Endodermal cell (in vitro differentiated cells): ENCODE measurements at regions not wholly inside any gene's neighbourhood (a gene's known extent, or its start where the extent isn't known, plus 50 kb on each side); places are given as distances from the start of the nearest gene placed in this dataset.

Experiments used
- DNase-seq: peaks from one replicate; pipeline ENCODE4 v3.0.0-alpha.2; 2017
- H3K27ac ChIP-seq: 2 replicates; pipeline ENCODE4 v1.5.1; 2013; ENCODE audit warnings: mild to moderate bottlenecking, low read depth, low read length, moderate library complexity
- H3K27me3 ChIP-seq: 2 replicates; pipeline ENCODE4 v1.6.1; 2013; ENCODE audit warnings: mild to moderate bottlenecking, low read length, moderate library complexity; ENCODE audit not compliant: insufficient read depth, control insufficient read depth, poor library complexity, severe bottlenecking
- H3K36me3 ChIP-seq: 2 replicates; pipeline ENCODE4 v1.7.0; 2013; ENCODE audit warnings: mild to moderate bottlenecking, low read length, moderate library complexity; ENCODE audit not compliant: control insufficient read depth, insufficient read depth
- H3K4me1 ChIP-seq: one replicate; pipeline ENCODE4 v1.7.0; 2013; ENCODE audit warnings: low read length; ENCODE audit not compliant: control insufficient read depth, insufficient read depth
- H3K4me3 ChIP-seq: 2 replicates; pipeline ENCODE4 v1.5.1; 2013; ENCODE audit warnings: mild to moderate bottlenecking, low read length, moderate library complexity
- H3K9ac ChIP-seq: 2 replicates; pipeline ENCODE4 v1.6.1; 2013; ENCODE audit warnings: mild to moderate bottlenecking, low read length, moderate library complexity; ENCODE audit not compliant: poor library complexity, severe bottlenecking; ENCODE audit errors: extremely low read depth
- H3K9me3 ChIP-seq: 2 replicates; pipeline ENCODE4 v1.6.1; 2013; ENCODE audit warnings: mild to moderate bottlenecking, low read length, moderate library complexity; ENCODE audit not compliant: control insufficient read depth
- H3K27ac Mint-ChIP-seq: 2 replicates; pipeline ENCODE4 v1.8.0; 2020; ENCODE audit warnings: mixed read lengths
- H3K27me3 Mint-ChIP-seq: 2 replicates; pipeline ENCODE4 v1.8.0; 2021; ENCODE audit warnings: mild to moderate bottlenecking, mixed read lengths; ENCODE audit not compliant: insufficient read depth
- H3K36me3 Mint-ChIP-seq: 2 replicates; pipeline ENCODE4 v1.8.0; 2020; ENCODE audit warnings: low read depth, mixed read lengths
- H3K4me1 Mint-ChIP-seq: 2 replicates; pipeline ENCODE4 v1.8.0; 2020; ENCODE audit warnings: mixed read lengths
- H3K4me3 Mint-ChIP-seq: 2 replicates; pipeline ENCODE4 v1.8.0; 2020; ENCODE audit warnings: mild to moderate bottlenecking, moderate library complexity, mixed read lengths
- H3K9me3 Mint-ChIP-seq: 2 replicates; pipeline ENCODE4 v1.8.0; 2020; ENCODE audit warnings: mild to moderate bottlenecking, mixed read lengths
- WGBS, 2 experiments: methylation state at CpG; one replicate each; pipeline versions ENCODE4 v1.1.5 to v1.1.7; 2013; ENCODE audit warnings: missing lambda C conversion rate in 2 of 2, mixed read lengths in 1 of 2; ENCODE audit not compliant: insufficient coverage in 1 of 2, insufficient read length in 1 of 2; 5-methylcytosine and 5-hydroxymethylcytosine counted together
- TF ChIP-seq, protein P1 (sequence below): fragments of 200-600 bp; sonication (generic); conservative IDR thresholded peaks from 2 replicates; pipeline ENCODE4 v1.5.0; 2021; ENCODE audit warnings: antibody characterized with exemption, mild to moderate bottlenecking

GRCh38 chr7:96402913-96403312, 81.0 kb upstream of the SLC25A13 start:
- Histone ChIP-seq H3K27ac (no peak overlapping the region), H3K9me3 (peaks cover 7% of the 10 kb centered on the region), H3K27me3 (no peaks in the 10 kb centered on the region), H3K4me3 (no peak overlapping the region), H3K9ac (no peak overlapping the region), H3K4me1 (no peaks in the 10 kb centered on the region), H3K36me3 (no peaks in the 10 kb centered on the region)
- H3K4me1 Mint-ChIP-seq: peaks cover 3% of the 10 kb centered on the region
- no peak overlapping the region for H3K27ac Mint-ChIP-seq
- TF ChIP-seq, protein P1, sequence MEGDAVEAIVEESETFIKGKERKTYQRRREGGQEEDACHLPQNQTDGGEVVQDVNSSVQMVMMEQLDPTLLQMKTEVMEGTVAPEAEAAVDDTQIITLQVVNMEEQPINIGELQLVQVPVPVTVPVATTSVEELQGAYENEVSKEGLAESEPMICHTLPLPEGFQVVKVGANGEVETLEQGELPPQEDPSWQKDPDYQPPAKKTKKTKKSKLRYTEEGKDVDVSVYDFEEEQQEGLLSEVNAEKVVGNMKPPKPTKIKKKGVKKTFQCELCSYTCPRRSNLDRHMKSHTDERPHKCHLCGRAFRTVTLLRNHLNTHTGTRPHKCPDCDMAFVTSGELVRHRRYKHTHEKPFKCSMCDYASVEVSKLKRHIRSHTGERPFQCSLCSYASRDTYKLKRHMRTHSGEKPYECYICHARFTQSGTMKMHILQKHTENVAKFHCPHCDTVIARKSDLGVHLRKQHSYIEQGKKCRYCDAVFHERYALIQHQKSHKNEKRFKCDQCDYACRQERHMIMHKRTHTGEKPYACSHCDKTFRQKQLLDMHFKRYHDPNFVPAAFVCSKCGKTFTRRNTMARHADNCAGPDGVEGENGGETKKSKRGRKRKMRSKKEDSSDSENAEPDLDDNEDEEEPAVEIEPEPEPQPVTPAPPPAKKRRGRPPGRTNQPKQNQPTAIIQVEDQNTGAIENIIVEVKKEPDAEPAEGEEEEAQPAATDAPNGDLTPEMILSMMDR: no peak
- no peaks in the 10 kb centered on the region for H3K27me3 Mint-ChIP-seq
- DNase-seq: no peak
- WGBS, 2 experiments: 95% methylated on average over 1 of the region's 1 CpG; no CpG with 5 or more reads in 1 of the 2 experiments
- no peak overlapping the region for H3K4me3 Mint-ChIP-seq
- H3K36me3 Mint-ChIP-seq: no peaks in the 10 kb centered on the region
- H3K9me3 Mint-ChIP-seq: no peaks in the 10 kb centered on the region

GRCh38 chr7:96401200-96401599, 79.3 kb upstream of the SLC25A13 start:
- Mint-ChIP-seq H3K9me3 (no peaks in the 10 kb centered on the region), H3K36me3 (no peaks in the 10 kb centered on the region), H3K4me1 (peaks cover 3% of the 10 kb centered on the region), H3K27ac (no peak overlapping the region), H3K27me3 (no peaks in the 10 kb centered on the region), H3K4me3 (no peak overlapping the region)
- no peak for DNase-seq
- Histone ChIP-seq H3K27ac (no peak overlapping the region), H3K4me3 (no peak overlapping the region), H3K9ac (no peak overlapping the region), H3K9me3 (peaks cover 7% of the 10 kb centered on the region), H3K27me3 (no peaks in the 10 kb centered on the region), H3K4me1 (peaks cover 9% of the 10 kb centered on the region), H3K36me3 (no peaks in the 10 kb centered on the region)
- TF ChIP-seq, protein P1: no peak
- 54 to 90% methylated on average over 2 of the region's 2 CpGs for WGBS, 2 experiments

DNA sequence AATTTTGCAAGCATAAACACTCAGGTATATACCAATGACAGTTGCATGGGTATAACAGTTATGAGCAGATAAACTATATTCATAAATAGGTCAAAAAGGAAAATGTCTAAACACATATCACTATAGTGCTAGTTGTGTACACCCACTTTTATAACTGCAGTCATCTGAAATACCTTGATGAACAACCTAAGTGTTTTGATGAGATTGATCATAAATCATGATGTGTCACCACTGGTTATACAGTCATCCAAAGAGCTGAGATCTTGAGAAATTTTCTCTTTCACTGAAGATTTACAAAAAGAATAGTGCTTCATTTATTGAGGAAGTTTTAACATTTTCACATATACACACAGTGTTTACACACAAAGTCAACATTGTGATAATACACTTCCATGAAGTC, 78.6 kb upstream of the SLC25A13 start:
- peaks cover 7% of the 10 kb centered on the region for H3K9me3 ChIP-seq
- Mint-ChIP-seq H3K4me3 (no peak overlapping the region), H3K4me1 (peaks cover 3% of the 10 kb centered on the region), H3K27me3 (no peaks in the 10 kb centered on the region), H3K36me3 (no peaks in the 10 kb centered on the region), H3K9me3 (no peaks in the 10 kb centered on the region), H3K27ac (no peak overlapping the region)
- H3K36me3 ChIP-seq: no peaks in the 10 kb centered on the region
- TF ChIP-seq, protein P1: no peak
- H3K4me3 ChIP-seq: no peak overlapping the region
- H3K27ac ChIP-seq: no peak overlapping the region
- no peak for DNase-seq
- H3K27me3 ChIP-seq: no peaks in the 10 kb centered on the region
- H3K4me1 ChIP-seq: peaks cover 9% of the 10 kb centered on the region
- H3K9ac ChIP-seq: no peak overlapping the region
